GM10266 (cell line): ENCODE measurements at regions not wholly inside any gene's neighbourhood (a gene's known extent, or its start where the extent isn't known, plus 50 kb on each side); places are given as distances from the start of the nearest gene placed in this dataset.

Source experiments
- DNase-seq: peaks from one replicate; pipeline ENCODE4 v3.0.0; 2012; ENCODE audit errors: extremely low spot score
- CTCF ChIP-seq: IDR thresholded peaks from 2 replicates; pipeline ENCODE4 v1.5.1; 2012; ENCODE audit warnings: mild to moderate bottlenecking, low read depth; ENCODE audit not compliant: control insufficient read depth, insufficient read depth; ENCODE audit errors: missing control alignments

DNA sequence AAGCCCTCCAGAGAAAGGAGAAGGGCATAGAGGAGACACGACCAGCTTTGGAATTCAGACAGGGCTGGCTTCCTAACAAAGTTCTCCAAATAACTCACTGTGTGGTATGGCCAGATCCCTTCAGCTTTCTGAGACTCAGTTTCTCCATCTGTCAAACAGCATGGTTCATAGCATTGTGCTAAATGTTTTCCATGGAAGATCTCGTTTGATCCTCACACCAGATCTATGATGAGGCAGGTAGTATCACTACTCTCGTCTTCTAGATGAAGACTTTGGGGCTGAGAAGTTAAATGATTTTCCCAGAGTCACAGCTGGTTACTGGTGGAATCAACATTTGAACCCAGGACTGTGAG, 507.3 kb downstream of the HAPSTR1 start:
- no peak for TF ChIP-seq CTCF

GRCh38 chr16:9599415-9600120, 508.1 kb downstream of the HAPSTR1 start:
- no peak for TF ChIP-seq CTCF
- DNase-seq: no peak

More for the DNA sequence above, 507.3 kb downstream of the HAPSTR1 start:
- no peak for DNase-seq

DNA sequence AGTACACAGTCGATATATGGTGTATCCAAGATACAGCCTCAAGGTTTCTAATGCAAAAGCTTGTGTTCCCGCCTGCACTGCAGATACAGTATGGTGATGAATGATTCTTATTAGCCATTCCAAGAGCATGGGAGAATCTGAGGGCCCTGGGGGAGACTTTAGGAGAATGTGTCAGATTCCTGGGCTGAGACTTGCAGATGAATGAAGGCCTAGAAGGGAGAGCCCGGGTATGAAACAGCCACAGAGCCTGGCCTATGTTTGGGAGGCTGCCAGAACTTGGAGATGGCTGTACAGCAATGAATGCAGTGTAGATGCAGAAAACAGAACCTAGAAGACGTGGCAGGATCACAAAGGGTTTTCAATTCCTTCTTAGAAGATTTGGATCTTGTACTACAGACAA, 510.7 kb downstream of the HAPSTR1 start:
- no peak for TF ChIP-seq CTCF
- no peak for DNase-seq

GRCh38 chr16:9603316-9603715, 511.9 kb downstream of the HAPSTR1 start:
- no peak for DNase-seq
- no peak for TF ChIP-seq CTCF

DNA sequence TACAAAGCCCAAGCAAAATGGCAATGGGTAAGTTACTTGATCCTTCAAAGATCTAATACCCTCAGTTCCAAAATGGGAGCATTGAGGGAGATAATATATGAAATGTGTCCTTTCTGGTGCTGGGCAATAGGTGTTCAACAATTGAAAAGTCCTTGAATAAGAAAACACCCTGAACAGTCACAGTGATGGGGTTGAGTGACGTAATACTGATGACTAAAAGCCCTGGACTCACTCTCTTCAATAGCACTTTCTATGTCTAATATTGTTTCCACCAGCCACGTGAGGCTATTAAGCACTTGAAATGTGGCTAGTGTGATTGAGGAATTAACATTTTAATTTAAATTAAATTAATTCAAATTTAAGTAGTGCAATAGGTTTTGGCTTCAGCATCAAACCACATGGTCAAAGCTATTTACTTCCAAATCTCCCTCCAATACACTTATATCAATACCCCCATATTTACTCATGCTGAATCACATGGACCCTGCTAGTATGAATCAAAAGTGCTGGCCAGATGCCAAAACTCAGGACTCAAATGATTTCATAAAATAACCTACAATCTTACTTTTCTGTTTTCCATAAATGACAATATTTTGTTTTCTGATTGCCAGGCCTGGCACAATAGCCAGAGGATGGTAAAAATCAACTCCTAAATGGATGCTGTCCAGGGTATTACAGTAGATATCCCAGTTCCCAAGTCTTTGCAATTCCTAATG, 516.2 kb downstream of the HAPSTR1 start:
- no peak for TF ChIP-seq CTCF
- no peak for DNase-seq

DNA sequence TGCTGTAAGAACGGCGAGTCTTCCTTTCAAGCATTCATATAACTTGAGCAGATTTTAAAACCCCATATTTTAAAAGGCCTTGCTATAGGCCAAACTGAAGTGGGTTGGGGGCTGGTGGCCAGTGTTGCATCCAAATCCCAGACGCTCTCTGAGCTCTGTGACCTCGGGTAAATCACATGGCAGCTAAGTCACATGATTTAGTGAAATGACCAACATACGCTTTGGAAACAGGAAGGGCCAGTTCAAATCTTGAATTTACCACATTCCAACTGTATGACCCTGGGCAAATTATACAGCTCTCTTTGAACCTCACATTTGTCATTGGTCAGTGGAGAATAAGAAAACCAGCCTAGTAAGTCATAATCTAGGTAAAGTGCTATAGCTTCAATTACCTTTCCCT, 519.3 kb downstream of the HAPSTR1 start:
- TF ChIP-seq CTCF: no peak
- no peak for DNase-seq

GRCh38 chr16:9612267-9612666, 520.8 kb downstream of the HAPSTR1 start:
- DNase-seq: no peak
- no peak for TF ChIP-seq CTCF
